ENCODE measurements at regions not wholly inside any gene's neighbourhood (a gene's known extent, or its start where the extent isn't known, plus 50 kb on each side); places are given as distances from the start of the nearest gene placed in this dataset.

DNA sequence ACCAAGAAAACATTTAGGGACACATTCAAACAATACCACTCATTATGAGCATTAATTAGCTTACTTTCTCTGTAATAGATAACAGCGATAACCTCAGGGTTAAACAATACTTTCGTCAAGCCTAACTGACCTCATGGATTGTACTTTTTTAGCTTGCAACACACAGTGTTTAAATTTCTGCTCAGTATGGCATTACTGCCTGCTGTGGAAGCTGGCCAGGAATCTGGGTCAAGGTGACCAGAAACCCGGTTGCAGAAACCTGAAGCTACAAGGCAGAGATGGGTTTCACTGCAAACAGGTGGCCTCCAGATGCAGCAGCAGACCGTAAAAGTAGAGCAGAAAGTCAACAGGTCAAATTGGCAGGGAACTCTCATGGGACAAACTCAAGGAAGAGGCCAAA, 123.8 kb upstream of the FHL2 start:
- TF ChIP-seq, protein P1, sequence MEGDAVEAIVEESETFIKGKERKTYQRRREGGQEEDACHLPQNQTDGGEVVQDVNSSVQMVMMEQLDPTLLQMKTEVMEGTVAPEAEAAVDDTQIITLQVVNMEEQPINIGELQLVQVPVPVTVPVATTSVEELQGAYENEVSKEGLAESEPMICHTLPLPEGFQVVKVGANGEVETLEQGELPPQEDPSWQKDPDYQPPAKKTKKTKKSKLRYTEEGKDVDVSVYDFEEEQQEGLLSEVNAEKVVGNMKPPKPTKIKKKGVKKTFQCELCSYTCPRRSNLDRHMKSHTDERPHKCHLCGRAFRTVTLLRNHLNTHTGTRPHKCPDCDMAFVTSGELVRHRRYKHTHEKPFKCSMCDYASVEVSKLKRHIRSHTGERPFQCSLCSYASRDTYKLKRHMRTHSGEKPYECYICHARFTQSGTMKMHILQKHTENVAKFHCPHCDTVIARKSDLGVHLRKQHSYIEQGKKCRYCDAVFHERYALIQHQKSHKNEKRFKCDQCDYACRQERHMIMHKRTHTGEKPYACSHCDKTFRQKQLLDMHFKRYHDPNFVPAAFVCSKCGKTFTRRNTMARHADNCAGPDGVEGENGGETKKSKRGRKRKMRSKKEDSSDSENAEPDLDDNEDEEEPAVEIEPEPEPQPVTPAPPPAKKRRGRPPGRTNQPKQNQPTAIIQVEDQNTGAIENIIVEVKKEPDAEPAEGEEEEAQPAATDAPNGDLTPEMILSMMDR (conservative IDR thresholded peaks at IDR 0.05 in 1 of 2, IDR thresholded peaks at IDR 0.05 in 1 of 2; ENCODE audit: low read depth in 1 of 2, low read length in 2 of 2) = no peak
- TF ChIP-seq EZH2 (IDR thresholded peaks at IDR 0.05; ENCODE audit: low read length, missing control alignments) = no peak
